ENCODE measurements at regions not wholly inside any gene's neighbourhood (a gene's known extent, or its start where the extent isn't known, plus 50 kb on each side); places are given as distances from the start of the nearest gene placed in this dataset.

- DNase-seq, result no peak
Measured at GRCh38 chr6:40192516-40192915, 258.3 kb upstream of the MOCS1 start.

DNA sequence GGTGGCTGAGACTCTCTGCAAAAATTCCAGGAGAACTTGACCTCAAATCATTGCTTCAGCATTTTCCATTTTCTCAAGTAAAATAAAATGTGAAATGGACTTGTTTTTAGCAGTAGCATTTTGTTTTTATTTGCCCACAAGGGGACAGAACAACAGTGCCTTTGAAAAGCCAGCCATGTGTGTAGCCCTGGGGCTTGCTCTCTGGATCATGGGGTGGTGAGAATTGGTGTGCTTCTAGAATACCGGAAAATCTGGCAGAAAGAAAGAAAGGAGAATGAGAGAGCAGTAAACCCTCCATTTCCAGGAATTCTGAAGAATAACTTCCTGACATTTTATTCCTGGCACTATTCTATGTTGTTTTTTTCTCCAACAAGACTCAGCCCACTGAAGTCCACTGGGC lies 254.7 kb upstream of the MOCS1 start:
- DNase-seq, result no peak

DNA sequence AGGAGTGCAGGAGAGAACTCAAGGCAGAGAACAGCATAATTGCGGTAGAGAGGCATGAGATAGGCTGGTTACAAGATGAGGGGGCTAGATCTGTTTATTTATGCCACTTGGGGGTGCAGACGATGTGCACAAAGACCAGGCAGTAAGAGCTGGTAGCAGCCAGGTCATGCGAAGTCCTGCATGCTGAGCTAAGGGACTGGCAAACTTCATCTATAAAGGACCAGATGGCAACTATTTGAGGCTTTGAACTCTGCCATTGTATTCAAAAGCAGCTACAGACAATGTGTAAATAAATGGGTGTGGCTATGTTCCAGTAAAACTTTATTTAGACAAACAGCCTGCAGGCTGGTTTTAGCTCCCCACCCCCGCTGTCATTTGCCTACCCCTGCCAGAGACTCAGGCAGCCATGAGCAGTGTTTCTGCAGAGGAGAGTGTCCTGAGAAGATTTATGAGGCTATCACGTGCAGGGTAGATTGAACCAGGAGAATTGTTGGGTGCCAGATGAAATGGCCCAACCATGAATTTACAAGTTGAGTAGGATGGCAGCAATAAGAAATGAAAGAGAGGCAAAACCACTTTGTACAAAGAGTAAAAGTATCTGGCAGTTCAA lies 253.4 kb upstream of the MOCS1 start:
- no peak for DNase-seq

DNA sequence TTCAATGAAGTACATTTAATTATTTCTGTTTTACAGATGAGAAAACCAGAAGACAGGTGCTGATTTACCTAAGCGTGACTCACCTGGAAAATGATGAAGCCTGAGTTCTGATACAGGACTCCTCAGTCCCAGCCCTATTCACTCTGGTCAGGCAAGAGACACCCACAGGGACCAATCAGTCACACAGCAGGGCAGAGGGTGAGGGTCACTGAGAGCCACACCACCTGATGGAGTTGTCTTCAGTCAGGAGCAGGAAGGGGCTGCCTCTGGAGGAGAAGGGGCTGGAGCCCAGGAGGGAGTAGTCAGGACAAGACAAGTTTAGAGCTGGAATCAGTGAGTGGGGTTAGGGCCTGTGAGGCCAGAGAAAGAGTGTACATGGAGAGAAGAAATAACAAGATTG lies 251.2 kb upstream of the MOCS1 start:
- no peak for DNase-seq

DNA sequence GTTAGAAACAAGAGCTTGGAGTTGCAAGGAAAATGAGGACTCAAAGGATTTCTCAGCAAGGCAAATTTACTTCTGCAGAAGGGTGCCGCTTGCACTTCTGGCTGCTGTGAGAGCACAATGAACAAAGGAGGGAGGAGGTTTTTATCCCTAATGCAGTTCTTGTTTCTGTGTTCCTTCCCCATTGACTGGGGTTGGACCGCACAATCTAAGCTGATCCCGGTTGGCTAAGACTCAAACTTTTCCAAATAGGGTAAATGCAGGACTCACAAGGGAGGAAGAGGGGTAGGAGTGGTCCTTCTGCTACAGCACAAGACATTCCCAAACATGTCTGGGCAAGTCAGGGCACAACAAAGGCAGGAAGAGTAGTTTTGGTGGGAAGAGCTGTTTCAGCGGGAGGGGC lies 249.6 kb upstream of the MOCS1 start:
- DNase-seq, result no peak

DNA sequence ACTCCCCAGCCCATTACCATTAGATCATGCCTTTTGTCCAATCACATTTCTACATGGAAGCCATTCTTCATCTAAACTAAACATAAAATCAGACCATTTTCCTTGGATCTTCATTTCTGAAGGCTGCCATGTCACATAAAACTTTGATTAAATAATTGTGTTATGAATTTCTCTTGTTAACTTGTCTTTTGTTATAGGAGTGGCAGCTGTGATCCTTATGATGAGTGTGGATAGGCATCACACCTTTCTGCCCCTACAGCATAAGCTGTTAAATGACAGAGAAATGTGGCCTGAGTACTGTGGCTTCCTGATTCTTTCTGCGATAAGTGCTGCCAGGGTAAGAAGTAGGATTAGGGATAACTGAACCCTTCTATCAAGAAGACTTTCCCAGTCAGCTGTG lies 247.1 kb upstream of the MOCS1 start:
- no peak for DNase-seq

- DNase-seq, result no peak
Measured at GRCh38 chr6:40180271-40180670, 246.0 kb upstream of the MOCS1 start.

DNA sequence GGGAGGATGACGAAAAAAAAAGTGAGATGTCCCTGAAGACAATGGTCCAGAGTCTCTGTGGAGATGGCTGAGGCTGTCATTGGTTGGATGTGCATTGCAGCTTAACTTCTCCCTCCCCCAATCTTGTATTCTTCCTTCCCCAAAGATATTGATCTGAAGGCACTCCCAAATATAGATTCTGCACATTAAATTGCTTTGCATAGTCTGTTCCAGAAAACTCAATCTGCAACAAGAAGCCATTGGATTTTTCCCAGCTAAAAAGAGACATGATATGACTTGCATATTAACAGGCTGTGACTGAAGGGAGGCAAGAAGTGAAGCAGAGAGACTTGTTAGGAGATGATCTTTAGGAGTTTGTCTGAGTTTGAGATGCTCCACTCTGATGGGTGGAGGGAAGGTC lies 245.2 kb upstream of the MOCS1 start:
- no peak for DNase-seq

- no peak for DNase-seq
Measured at GRCh38 chr6:40177598-40177997, 243.3 kb upstream of the MOCS1 start.

DNA sequence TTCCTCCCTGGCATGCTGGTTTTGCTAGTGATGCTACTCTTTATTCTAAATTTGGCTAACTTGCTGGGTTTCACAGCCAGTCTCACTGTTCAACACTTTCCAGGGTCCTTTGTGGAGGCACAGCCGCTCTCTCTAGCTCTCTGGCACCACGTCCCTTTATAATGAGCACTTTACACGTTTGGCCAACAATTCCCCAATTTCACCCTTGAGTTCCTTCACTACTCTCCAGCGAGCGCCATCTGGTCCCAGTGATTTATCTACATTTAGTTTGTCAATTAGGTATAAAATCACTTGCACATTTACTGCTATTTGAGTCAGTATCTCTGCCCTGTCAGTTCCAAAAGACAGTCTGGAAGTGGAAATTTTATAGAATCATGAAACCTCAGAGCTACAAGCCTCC lies 241.9 kb upstream of the MOCS1 start:
- no peak for DNase-seq

- DNase-seq, result no peak
Measured at GRCh38 chr6:40172272-40172671, 238.0 kb upstream of the MOCS1 start.

GRCh38 chr6:40171343-40171742 lies 237.1 kb upstream of the MOCS1 start:
- no peak for DNase-seq

DNA sequence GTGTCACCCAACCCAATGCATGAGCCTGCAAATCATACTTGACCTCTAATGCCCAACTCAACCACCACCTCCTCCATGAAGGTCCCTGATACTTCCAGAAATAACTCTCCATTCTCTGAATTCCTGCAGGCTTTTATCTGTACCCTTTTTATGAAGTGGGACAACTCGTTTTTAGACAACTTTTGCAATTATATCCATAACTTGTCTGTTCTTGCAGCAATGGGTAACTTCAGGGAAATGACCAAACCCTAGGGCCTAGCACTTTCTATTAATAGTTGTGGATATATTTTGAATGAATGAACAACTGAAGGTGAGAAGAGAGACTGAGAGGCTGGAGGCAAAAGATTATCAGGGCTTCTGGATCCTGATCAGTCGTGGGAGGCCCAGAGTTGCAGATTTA lies 236.6 kb upstream of the MOCS1 start:
- DNase-seq, result no peak

DNA sequence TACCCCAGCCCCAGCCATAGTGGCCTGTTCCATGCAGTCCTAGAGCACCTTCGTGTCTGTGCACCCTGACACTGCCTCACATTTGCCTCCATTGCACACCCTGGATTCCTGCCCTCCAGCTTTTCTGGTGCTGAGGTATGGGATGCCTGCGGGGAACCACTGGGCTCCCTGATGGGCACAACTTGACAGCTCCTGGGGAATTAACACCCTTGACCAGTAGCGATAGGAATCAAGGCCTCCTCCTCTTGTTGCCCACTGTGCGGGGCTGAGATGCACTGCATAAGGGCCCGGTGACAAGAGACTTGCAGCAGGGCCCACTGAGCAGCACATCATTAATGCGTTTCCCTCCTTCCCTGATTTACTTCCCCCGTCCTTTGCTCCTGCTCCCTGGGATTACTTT lies 235.6 kb upstream of the MOCS1 start:
- no peak for DNase-seq

DNA sequence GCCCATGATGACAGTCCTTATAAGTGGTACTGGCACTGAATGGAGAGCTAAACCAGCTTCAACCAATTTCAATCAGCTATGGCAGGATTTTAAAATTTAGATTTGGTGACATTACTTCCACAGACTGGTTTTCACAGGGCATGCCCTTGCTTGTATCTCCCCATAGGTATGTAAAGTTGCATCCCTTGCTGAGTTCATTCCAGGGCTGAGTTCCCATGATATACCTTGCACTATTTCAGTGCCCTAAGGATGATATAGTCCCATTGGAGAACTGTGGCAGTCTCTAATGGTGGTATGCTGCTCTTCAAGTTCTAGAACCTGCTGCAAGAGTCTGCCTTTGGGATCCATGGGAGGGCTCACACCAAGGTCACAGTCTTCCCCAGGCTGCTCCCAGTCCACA lies 232.7 kb upstream of the MOCS1 start:
- DNase-seq, result no peak

DNA sequence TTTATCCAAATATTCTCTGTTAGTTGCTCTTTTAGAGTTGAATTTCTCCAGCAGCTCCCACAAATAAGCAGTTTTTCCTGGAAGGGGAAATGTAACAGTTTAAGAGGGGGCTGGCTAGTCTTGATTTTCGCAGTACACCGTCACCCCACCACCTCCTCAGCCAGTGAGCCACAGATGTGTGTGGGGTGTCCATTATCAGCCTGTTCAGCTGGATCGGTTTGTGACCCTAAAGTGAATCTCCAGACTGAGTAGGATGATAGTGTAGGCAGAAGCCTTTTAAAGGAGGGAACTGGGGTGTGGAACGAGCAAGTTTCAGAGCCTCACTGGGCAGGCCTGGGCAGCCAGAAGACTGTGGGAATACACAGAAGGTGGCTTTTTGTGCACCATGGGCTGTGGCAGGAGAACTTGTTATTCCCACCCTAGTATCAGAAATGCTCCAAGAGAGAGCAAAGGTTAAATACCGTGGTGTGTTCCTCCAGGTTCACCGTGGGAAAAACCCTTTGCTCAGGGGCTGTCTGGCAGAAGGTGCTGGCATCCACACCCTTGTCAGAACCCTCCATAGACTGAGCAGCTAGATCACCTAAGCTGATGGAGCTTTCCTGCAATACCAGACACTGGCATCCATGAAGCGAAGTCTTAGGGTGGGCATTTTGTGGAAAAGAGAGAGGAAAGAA lies 230.9 kb upstream of the MOCS1 start:
- DNase-seq, result no peak

DNA sequence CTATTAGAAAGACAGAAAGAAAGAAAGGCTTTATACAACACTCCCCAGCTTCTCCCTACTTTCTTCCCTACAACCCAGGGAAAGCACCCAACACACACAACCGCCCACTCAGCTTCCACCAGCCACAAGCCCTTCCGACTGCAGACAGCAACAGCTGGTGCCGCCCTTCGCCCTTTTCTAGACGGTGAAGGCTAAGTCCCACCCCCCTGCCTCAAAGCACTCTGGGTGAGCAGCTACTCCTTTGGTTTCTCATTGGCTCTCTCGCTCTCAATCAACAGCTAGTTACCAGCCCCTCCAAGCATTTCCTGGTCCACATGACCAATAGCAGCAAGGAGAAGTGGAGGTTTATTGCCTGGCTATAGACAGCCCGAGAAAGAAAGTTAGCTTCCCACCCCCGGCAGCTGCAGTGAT lies 230.1 kb upstream of the MOCS1 start:
- DNase-seq, result no peak

GRCh38 chr6:40163924-40164323 lies 229.7 kb upstream of the MOCS1 start:
- DNase-seq, result no peak

- DNase-seq, result no peak
Measured at GRCh38 chr6:40162074-40162473, 227.8 kb upstream of the MOCS1 start.

- DNase-seq, result no peak
Measured at GRCh38 chr6:40160826-40161225, 226.6 kb upstream of the MOCS1 start.

- no peak for DNase-seq
Measured at GRCh38 chr6:40159865-40160264, 225.6 kb upstream of the MOCS1 start.

DNA sequence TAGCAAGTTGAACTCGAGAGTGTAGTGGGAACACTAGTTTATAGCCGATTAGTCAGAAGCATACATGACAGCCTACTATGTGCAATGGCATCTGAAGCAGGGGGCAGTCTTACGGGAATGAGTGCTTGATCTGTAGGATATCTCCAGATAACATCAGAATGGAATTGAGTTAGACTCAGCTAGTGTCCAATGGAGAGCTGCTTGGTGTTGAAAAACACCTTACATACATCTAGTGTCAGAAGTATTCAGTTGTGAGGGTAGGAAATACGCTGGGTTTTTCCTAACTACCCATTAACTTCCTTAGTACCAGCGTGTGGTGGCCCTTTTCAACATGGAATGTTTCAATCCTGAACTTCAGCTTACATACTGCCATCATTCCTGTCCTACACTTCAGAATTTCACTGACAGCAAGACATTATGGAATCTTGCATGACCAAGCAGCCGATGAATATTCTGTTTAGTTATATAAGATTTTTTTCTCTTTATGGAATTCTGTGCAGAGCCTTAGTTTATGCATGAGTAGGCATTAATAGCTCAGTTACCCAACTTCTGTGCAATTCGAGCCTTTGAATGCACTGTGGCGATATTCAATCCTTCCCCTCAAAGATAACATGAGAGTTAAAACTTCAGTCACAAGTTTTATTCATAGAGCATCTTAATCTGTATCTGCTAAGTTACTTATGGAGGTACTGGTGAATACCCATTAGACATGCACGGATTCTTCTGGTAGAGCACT lies 218.6 kb upstream of the MOCS1 start:
- DNase-seq, result no peak

DNA sequence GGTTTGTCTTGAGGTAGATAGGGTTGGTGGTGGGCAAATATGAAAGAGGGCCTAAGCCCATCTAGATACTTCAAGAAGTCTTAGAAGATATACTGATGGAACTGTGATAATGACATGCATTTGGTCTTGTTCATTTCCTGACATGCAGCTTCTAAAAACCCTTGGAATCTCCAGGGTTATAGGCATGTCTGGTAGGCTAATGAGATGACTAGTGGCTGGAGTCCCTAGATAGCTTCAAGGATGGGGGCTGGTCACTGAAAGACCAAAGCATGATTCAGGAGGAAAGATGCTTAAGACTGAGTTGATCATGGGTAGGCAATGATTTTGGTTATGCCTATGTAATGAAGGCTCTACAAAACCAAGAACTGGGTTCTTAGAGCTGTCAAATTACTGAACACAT lies 217.9 kb upstream of the MOCS1 start:
- DNase-seq, result no peak

GRCh38 chr6:40148882-40149573 lies 214.8 kb upstream of the MOCS1 start:
- no peak for DNase-seq
